A549 (cell line): ENCODE measurements at regions not wholly inside any gene's neighbourhood (a gene's known extent, or its start where the extent isn't known, plus 50 kb on each side); places are given as distances from the start of the nearest gene placed in this dataset.

ENCODE experiments used
- ATAC-seq, 2 experiments: fragments of 200-7000 bp in 1 of 2; fragments of >200 bp in 1 of 2; cut with Nextera tagmentation in 1 of 2; cut with Tn5 transposase in 1 of 2; 3 replicates each; pipeline versions ENCODE4 v1.8.0 to v1.9.1; 2018 to 2020; ENCODE audit warnings: mild to moderate bottlenecking in 1 of 2, moderate library complexity in 1 of 2
- CTCF ChIA-PET: fragments of 300-600 bp; sonication (Branson Sonifier 250); formaldehyde crosslinking; extraction: SDS; loops from one replicate; lab custom pipeline; 2021; ENCODE audit warnings: antibody characterized with exemption, inconsistent platforms; lab: Yijun Ruan, JAX
- POLR2A ChIA-PET: fragments of 350-600 bp; formaldehyde crosslinking; extraction: SDS; loops from one replicate; lab custom pipeline; 2021; ENCODE audit warnings: antibody characterized with exemption, inconsistent platforms; lab: Yijun Ruan, JAX
- DNase-seq, 2 experiments: peaks; one replicate each; pipeline versions ENCODE4 v3.0.0 to v3.0.0-alpha.2; 2011 to 2016; ENCODE audit warnings: low read depth in 1 of 2, low spot score in 1 of 2
- FAIRE-seq: peaks from 2 replicates; lab custom pipeline; 2011; peaks lifted over from hg19 to GRCh38; lab: Jason Lieb, UNC
- H3K27ac ChIP-seq, 2 experiments: fragments of >200 bp; sonication (Bioruptor Twin); formaldehyde crosslinking; 3 replicates each; pipeline ENCODE4 v1.5.1; 2016 to 2017
- H3K4me1 ChIP-seq: fragments of >200 bp; sonication (Bioruptor Twin); formaldehyde crosslinking; 3 replicates; pipeline ENCODE4 v1.6.1; 2016
- H3K4me2 ChIP-seq: fragments of >200 bp; sonication (Bioruptor Twin); formaldehyde crosslinking; 3 replicates; pipeline ENCODE4 v1.6.1; 2016
- H3K4me3 ChIP-seq: fragments of >200 bp; sonication (Bioruptor Twin); formaldehyde crosslinking; 3 replicates; pipeline ENCODE4 v1.5.1; 2016
- H3K9me3 ChIP-seq: fragments of >200 bp; sonication (Bioruptor Twin); formaldehyde crosslinking; 3 replicates; pipeline ENCODE4 v1.6.1; 2016
- ATOH8 ChIP-seq: fragments of 250-450 bp; sonication (Bioruptor Pico); IDR thresholded peaks from 2 replicates; pipeline ENCODE4 v1.5.0; 2020; ENCODE audit warnings: low read depth, mild to moderate bottlenecking, moderate library complexity
- CBX2 ChIP-seq: fragments of 200-600 bp; sonication (generic); IDR thresholded peaks from 2 replicates; pipeline ENCODE4 v1.6.1; 2016; ENCODE audit warnings: low read depth, mild to moderate bottlenecking, borderline replicate concordance
- CTCF ChIP-seq: fragments of >200 bp; sonication (Bioruptor Twin); formaldehyde crosslinking; IDR thresholded peaks from 3 replicates; pipeline ENCODE4 v1.5.1; 2016
- EP300 ChIP-seq, 2 experiments: fragments of >200 bp; sonication (Bioruptor Twin); formaldehyde crosslinking; IDR thresholded peaks; 2 replicates in 1 of 2; 3 replicates in 1 of 2; pipeline ENCODE4 v1.6.1; 2016 to 2017
- FOSL2 ChIP-seq, 2 experiments: fragments of 450-650 bp in 1 of 2; fragments of >200 bp in 1 of 2; sonication (Bioruptor Twin) in 1 of 2; formaldehyde crosslinking; IDR thresholded peaks; 2 replicates each; pipeline versions ENCODE4 v1.5.0 to v1.6.1; 2016 to 2020; ENCODE audit warnings: mild to moderate bottlenecking in 1 of 2, moderate library complexity in 1 of 2
- FOXS1 ChIP-seq: fragments of 250-450 bp; sonication (Bioruptor Pico); IDR thresholded peaks from 2 replicates; pipeline ENCODE4 v1.5.0; 2020; ENCODE audit warnings: mild to moderate bottlenecking, moderate library complexity
- HDAC2 ChIP-seq: fragments of 200-600 bp; sonication (generic); IDR thresholded peaks from 2 replicates; pipeline ENCODE4 v1.6.1; 2016
- JUN ChIP-seq, 2 experiments: fragments of >200 bp; sonication (Bioruptor Twin); formaldehyde crosslinking; IDR thresholded peaks; 2 replicates in 1 of 2; 3 replicates in 1 of 2; pipeline ENCODE4 v1.6.1; 2016 to 2017
- JUNB ChIP-seq: fragments of >200 bp; sonication (Bioruptor Twin); formaldehyde crosslinking; IDR thresholded peaks from 2 replicates; pipeline ENCODE4 v1.6.1; 2016
- KDM5A ChIP-seq: fragments of 200-600 bp; sonication (generic); IDR thresholded peaks from 2 replicates; pipeline ENCODE4 v1.6.1; 2016; ENCODE audit warnings: antibody characterized with exemption, mild to moderate bottlenecking
- MAFK ChIP-seq: fragments of 450-650 bp; IDR thresholded peaks from 2 replicates; pipeline ENCODE4 v1.6.1; 2014; ENCODE audit not compliant: partially characterized antibody
- RARB ChIP-seq: fragments of 250-450 bp; sonication (Bioruptor Pico); IDR thresholded peaks from 2 replicates; pipeline ENCODE4 v1.8.0; 2021; ENCODE audit warnings: mild to moderate bottlenecking, moderate library complexity
- SMC3 ChIP-seq: fragments of >200 bp; sonication (Bioruptor Twin); formaldehyde crosslinking; IDR thresholded peaks from 3 replicates; pipeline ENCODE4 v1.6.1; 2018; ENCODE audit warnings: inconsistent platforms
- SREBF2 ChIP-seq: fragments of 450-650 bp; IDR thresholded peaks from 2 replicates; pipeline ENCODE4 v1.6.1; 2014; ENCODE audit warnings: mild to moderate bottlenecking, moderate library complexity
- TFCP2L1 ChIP-seq: fragments of 250-450 bp; sonication (Bioruptor Pico); IDR thresholded peaks from 2 replicates; pipeline ENCODE4 v1.5.0; 2021; ENCODE audit warnings: mild to moderate bottlenecking
- TP53 ChIP-seq: fragments of 250-450 bp; sonication (Bioruptor Pico); IDR thresholded peaks from 2 replicates; pipeline ENCODE4 v1.5.0; 2021; ENCODE audit warnings: mild to moderate bottlenecking, moderate library complexity
- ZFP36 ChIP-seq: fragments of 450-650 bp; IDR thresholded peaks from 2 replicates; pipeline ENCODE4 v1.6.1; 2014; ENCODE audit warnings: borderline replicate concordance; ENCODE audit not compliant: partially characterized antibody
- ZNF302 ChIP-seq: fragments of 250-450 bp; sonication (Bioruptor Pico); IDR thresholded peaks from 2 replicates; pipeline ENCODE4 v1.9.0; 2021; ENCODE audit warnings: inconsistent platforms, mild to moderate bottlenecking, moderate library complexity
- WGBS: methylation state at CpG from one replicate; pipeline ENCODE4 v1.1.6; 2017; ENCODE audit errors: missing lambda C conversion rate; 5-methylcytosine and 5-hydroxymethylcytosine counted together
- TF ChIP-seq, protein P1 (sequence below): fragments of 250-450 bp; sonication (Bioruptor Pico); IDR thresholded peaks from 2 replicates; pipeline ENCODE4 v1.5.0; 2021; ENCODE audit warnings: mild to moderate bottlenecking, moderate library complexity, borderline replicate concordance
- TF ChIP-seq, protein P2 (sequence below): fragments of >200 bp; sonication (Bioruptor Twin); formaldehyde crosslinking; IDR thresholded peaks from 3 replicates; pipeline ENCODE4 v1.6.1; 2016
- TF ChIP-seq, protein P3 (sequence below): fragments of 150-350 bp; IDR thresholded peaks from 2 replicates; pipeline ENCODE4 v1.6.1; 2014; ENCODE audit warnings: low read depth, mild to moderate bottlenecking, low read length

DNA sequence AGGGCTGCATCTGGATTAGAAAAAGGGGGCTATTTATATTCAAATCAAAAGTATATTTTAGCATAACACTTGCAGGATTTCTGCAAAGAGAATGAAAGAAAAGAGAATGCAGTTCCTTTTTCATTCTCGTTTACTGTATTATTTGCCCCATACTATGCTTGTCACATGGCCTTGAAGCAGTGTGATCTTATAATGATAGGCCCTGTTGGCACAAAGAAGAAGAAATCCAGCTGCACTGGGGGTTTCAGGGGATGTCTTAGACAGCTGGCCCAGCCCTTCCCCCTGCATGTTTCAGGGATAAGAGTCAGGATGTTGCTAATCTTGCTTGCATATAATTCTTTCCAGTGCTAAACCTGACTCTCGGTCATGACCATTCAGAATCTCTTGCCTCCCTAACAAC is 369.5 kb downstream of the SEC16B start:
- WGBS, result 0% methylated on average over 2 of the region's 2 CpGs
- Histone ChIP-seq H3K4me2 (no peak overlapping the region), H3K27ac (no peak overlapping the region), H3K4me1 (no peaks in the 10 kb centered on the region), H3K4me3 (no peak overlapping the region), H3K9me3 (no peaks in the 10 kb centered on the region)
- POLR2A ChIA-PET, result no interaction called here
- TF ChIP-seq SREBF2, result no peak
- TF ChIP-seq, protein P1, sequence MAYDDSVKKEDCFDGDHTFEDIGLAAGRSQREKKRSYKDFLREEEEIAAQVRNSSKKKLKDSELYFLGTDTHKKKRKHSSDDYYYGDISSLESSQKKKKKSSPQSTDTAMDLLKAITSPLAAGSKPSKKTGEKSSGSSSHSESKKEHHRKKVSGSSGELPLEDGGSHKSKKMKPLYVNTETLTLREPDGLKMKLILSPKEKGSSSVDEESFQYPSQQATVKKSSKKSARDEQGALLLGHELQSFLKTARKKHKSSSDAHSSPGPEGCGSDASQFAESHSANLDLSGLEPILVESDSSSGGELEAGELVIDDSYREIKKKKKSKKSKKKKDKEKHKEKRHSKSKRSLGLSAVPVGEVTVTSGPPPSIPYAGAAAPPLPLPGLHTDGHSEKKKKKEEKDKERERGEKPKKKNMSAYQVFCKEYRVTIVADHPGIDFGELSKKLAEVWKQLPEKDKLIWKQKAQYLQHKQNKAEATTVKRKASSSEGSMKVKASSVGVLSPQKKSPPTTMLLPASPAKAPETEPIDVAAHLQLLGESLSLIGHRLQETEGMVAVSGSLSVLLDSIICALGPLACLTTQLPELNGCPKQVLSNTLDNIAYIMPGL, result no peak
- FAIRE-seq (no peak), DNase-seq (no peak), ATAC-seq (no peak)
- CTCF ChIA-PET, result interaction anchor here (1.1 kb wide), 1 partner anchor 32 kb away, joined by 3 read pairs; no protein-coding TSS in a partner anchor

DNA sequence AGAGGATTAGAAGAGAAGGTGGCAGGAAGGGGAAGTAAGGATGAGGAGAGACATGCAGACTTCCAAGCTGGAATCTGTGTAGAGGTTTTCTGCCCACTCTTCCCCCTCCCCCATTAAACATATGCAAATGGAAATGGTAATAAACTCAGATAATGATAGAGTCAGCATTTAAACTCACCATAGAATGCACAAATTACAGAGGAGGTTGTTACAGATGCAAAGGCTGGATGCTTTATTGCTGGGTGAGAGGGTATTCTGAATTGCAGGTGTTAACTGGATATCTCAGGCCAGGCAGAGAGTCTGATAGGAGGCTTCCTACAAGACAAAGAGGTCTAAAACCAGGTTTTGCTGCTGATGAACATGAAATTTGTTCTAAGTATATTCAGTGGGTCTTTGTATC is 372.5 kb downstream of the SEC16B start:
- DNase-seq (no peak), FAIRE-seq (no peak), ATAC-seq (no peak)
- H3K27ac ChIP-seq, result no peak overlapping the region
- POLR2A ChIA-PET, result no interaction called here
- no peaks in the 10 kb centered on the region for H3K4me1 ChIP-seq
- no peak overlapping the region for H3K4me2 ChIP-seq
- H3K4me3 ChIP-seq, result no peak overlapping the region
- TF ChIP-seq JUN (IDR thresholded peaks at IDR 0.05) (no peak), SREBF2 (no peak), MAFK (peak; percentile 27)
- CTCF ChIA-PET, result no interaction called here
- H3K9me3 ChIP-seq, result no peaks in the 10 kb centered on the region

DNA sequence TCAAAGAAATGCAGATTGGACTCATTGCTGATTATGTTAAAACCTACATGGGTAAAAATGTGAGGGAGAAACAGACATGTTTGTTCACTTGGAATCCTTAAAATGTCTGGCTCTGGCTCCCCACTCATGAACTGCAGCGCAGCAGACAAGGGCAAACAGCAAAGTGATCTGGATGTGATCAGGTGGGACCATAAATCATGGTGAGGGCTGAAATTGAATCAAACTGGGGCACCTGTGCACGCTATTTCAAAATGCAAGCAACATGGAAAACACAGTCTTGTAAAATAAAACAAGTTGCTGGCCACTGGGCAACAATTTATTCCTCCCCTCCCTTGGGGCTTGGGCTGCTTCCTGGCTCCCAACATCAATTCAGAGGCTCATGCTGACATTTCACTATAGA is 373.4 kb downstream of the SEC16B start:
- FAIRE-seq (no peak), DNase-seq (no peak), ATAC-seq (no peak)
- H3K4me3 ChIP-seq, result no peak overlapping the region
- TF ChIP-seq FOSL2 (IDR thresholded peaks at IDR 0.05) (no peak), FOSL2 (CRISPR knock-in tag; IDR thresholded peaks at IDR 0.05) (no peak), TP53 (CRISPR knock-in tag) (no peak), JUNB (no peak), FOXS1 (CRISPR knock-in tag) (no peak), ZFP36 (no peak), CBX2 (no peak), ZNF302 (no peak)
- TF ChIP-seq, protein P2, sequence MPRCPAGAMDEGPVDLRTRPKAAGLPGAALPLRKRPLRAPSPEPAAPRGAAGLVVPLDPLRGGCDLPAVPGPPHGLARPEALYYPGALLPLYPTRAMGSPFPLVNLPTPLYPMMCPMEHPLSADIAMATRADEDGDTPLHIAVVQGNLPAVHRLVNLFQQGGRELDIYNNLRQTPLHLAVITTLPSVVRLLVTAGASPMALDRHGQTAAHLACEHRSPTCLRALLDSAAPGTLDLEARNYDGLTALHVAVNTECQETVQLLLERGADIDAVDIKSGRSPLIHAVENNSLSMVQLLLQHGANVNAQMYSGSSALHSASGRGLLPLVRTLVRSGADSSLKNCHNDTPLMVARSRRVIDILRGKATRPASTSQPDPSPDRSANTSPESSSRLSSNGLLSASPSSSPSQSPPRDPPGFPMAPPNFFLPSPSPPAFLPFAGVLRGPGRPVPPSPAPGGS, result no peak
- no peaks in the 10 kb centered on the region for H3K4me1 ChIP-seq
- H3K4me2 ChIP-seq, result no peak overlapping the region
- WGBS, result 3% methylated on average over 2 of the region's 2 CpGs
- ChIA-PET POLR2A (no interaction called here), CTCF (no interaction called here)
- H3K9me3 ChIP-seq, result no peaks in the 10 kb centered on the region
- H3K27ac ChIP-seq, result no peak overlapping the region

DNA sequence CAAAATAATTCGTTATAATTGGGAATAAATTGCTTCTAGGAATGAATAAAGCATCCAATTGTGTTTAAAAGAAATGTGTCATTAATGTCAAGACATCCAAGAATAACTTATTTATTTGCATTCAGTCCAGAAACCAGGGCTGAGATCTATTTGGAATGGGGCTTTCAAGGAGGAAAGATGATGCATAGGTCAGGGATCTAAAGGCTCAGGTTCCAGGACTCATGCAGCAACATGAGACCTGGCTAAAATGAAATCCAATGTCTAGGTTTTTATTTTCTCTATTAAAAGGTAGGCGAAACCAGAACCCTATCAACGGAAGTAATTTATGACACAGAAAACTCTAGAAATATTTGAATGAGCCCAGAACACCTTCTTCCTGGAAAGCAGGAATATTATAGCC is 376.8 kb downstream of the SEC16B start:
- TF ChIP-seq EP300 (IDR thresholded peaks at IDR 0.05) (no peak), SMC3 (no peak), TFCP2L1 (CRISPR knock-in tag) (no peak), FOSL2 (IDR thresholded peaks at IDR 0.05) (no peak), FOSL2 (CRISPR knock-in tag; IDR thresholded peaks at IDR 0.05) (no peak), JUNB (no peak), HDAC2 (no peak), RARB (CRISPR knock-in tag) (no peak), FOXS1 (CRISPR knock-in tag) (no peak), ZFP36 (no peak), CTCF (no peak), CBX2 (no peak), KDM5A (no peak), ATOH8 (CRISPR knock-in tag) (no peak)
- TF ChIP-seq, protein P3, sequence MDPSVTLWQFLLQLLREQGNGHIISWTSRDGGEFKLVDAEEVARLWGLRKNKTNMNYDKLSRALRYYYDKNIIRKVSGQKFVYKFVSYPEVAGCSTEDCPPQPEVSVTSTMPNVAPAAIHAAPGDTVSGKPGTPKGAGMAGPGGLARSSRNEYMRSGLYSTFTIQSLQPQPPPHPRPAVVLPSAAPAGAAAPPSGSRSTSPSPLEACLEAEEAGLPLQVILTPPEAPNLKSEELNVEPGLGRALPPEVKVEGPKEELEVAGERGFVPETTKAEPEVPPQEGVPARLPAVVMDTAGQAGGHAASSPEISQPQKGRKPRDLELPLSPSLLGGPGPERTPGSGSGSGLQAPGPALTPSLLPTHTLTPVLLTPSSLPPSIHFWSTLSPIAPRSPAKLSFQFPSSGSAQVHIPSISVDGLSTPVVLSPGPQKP, result no peak
- Histone ChIP-seq H3K4me3 (no peak overlapping the region), H3K9me3 (no peaks in the 10 kb centered on the region), H3K4me1 (no peaks in the 10 kb centered on the region), H3K4me2 (no peak overlapping the region), H3K27ac (no peak overlapping the region)
- POLR2A ChIA-PET, result no interaction called here
- DNase-seq, result no peak
- CTCF ChIA-PET, result no interaction called here
- FAIRE-seq, result no peak
- WGBS, result 2% methylated on average over 3 of the region's 3 CpGs
- no peak for ATAC-seq
